H9 (cell line): ENCODE measurements at regions not wholly inside any gene's neighbourhood (a gene's known extent, or its start where the extent isn't known, plus 50 kb on each side); places are given as distances from the start of the nearest gene placed in this dataset.
"Not testable (repeated sequence)": the region's sequence is repeated elsewhere in the genome, so short reads cannot be mapped to it uniquely, and the experiment has no call there.

ENCODE experiments used
- DNase-seq: peaks from one replicate; pipeline ENCODE4 v3.0.0-alpha.2; 2017
- H2AFZ ChIP-seq: one replicate; pipeline ENCODE4 v1.6.1; 2013; ENCODE audit warnings: mild to moderate bottlenecking, low read length, control low read depth, moderate library complexity
- H2AK5ac ChIP-seq: 2 replicates; pipeline ENCODE4 v1.6.1; 2013; ENCODE audit warnings: low read length, control low read depth, mixed read lengths; ENCODE audit not compliant: insufficient read length
- H2BK120ac ChIP-seq: one replicate; pipeline ENCODE4 v1.6.1; 2013; ENCODE audit warnings: low read depth, mild to moderate bottlenecking, low read length, control low read depth, inconsistent platforms; ENCODE audit not compliant: poor library complexity, severe bottlenecking
- H2BK12ac ChIP-seq: 2 replicates; pipeline ENCODE4 v1.6.1; 2013; ENCODE audit warnings: low read length, control low read depth, mixed read lengths, low read depth; ENCODE audit not compliant: insufficient read length
- H2BK15ac ChIP-seq: 2 replicates; pipeline ENCODE4 v1.6.1; 2013; ENCODE audit warnings: low read depth, low read length, control low read depth
- H2BK20ac ChIP-seq: one replicate; pipeline ENCODE4 v1.6.1; 2013; ENCODE audit warnings: low read depth, mild to moderate bottlenecking, low read length, control low read depth, inconsistent platforms; ENCODE audit not compliant: poor library complexity, severe bottlenecking
- H2BK5ac ChIP-seq: 2 replicates; pipeline ENCODE4 v1.6.1; 2013; ENCODE audit warnings: low read length, control low read depth, mixed read lengths; ENCODE audit not compliant: insufficient read length
- H3K14ac ChIP-seq: 2 replicates; pipeline ENCODE4 v1.6.1; 2013; ENCODE audit warnings: low read length, control low read depth; ENCODE audit not compliant: insufficient read depth
- H3K18ac ChIP-seq: 2 replicates; pipeline ENCODE4 v1.6.1; 2013; ENCODE audit warnings: low read depth, mild to moderate bottlenecking, mixed read lengths, low read length, control low read depth; ENCODE audit not compliant: insufficient read length
- H3K23ac ChIP-seq: 2 replicates; pipeline ENCODE4 v1.6.1; 2013; ENCODE audit warnings: low read length, control low read depth, mixed read lengths, low read depth; ENCODE audit not compliant: insufficient read length
- H3K23me2 ChIP-seq: 2 replicates; pipeline ENCODE4 v1.6.1; 2013; ENCODE audit warnings: low read depth, mild to moderate bottlenecking, mixed read lengths, low read length, control low read depth; ENCODE audit not compliant: insufficient read length, poor library complexity, severe bottlenecking
- H3K27ac ChIP-seq: 2 replicates; pipeline ENCODE4 v1.5.1; 2013; ENCODE audit warnings: low read length, control low read depth, mixed read lengths, low read depth; ENCODE audit not compliant: insufficient read length
- H3K27me3 ChIP-seq: 2 replicates; pipeline ENCODE4 v1.6.1; 2013; ENCODE audit warnings: low read length, control low read depth, inconsistent platforms; ENCODE audit not compliant: insufficient read depth
- H3K4ac ChIP-seq: 2 replicates; pipeline ENCODE4 v1.6.1; 2013; ENCODE audit warnings: low read depth, mild to moderate bottlenecking, control low read depth, inconsistent platforms, low read length, moderate library complexity
- H3K4me1 ChIP-seq: 2 replicates; pipeline ENCODE4 v1.6.1; 2013; ENCODE audit warnings: low read length, control low read depth, inconsistent platforms; ENCODE audit not compliant: insufficient read depth
- H3K4me2 ChIP-seq: 2 replicates; pipeline ENCODE4 v1.6.1; 2013; ENCODE audit warnings: low read length, control low read depth, mixed read lengths; ENCODE audit not compliant: insufficient read length, insufficient read depth
- H3K56ac ChIP-seq: 2 replicates; pipeline ENCODE4 v1.6.1; 2013; ENCODE audit warnings: low read depth, mild to moderate bottlenecking, mixed read lengths, low read length, control low read depth; ENCODE audit not compliant: insufficient read length
- H3K79me1 ChIP-seq: 2 replicates; pipeline ENCODE4 v1.6.1; 2013; ENCODE audit warnings: low read depth, mild to moderate bottlenecking, moderate library complexity, low read length, control low read depth, inconsistent platforms; ENCODE audit not compliant: insufficient read depth, poor library complexity, severe bottlenecking
- H3K79me2 ChIP-seq: 2 replicates; pipeline ENCODE4 v1.6.1; 2013; ENCODE audit warnings: low read length, control low read depth, inconsistent platforms; ENCODE audit not compliant: insufficient read depth
- H3K9ac ChIP-seq: 2 replicates; pipeline ENCODE4 v1.6.1; 2013; ENCODE audit warnings: low read length, control low read depth, mixed read lengths; ENCODE audit not compliant: insufficient read length; ENCODE audit errors: extremely low read depth
- H3K9me3 ChIP-seq: one replicate; pipeline ENCODE4 v1.6.1; 2013; ENCODE audit warnings: low read depth, low read length, inconsistent platforms; ENCODE audit not compliant: control insufficient read depth
- H3T11ph ChIP-seq: one replicate; pipeline ENCODE4 v1.6.1; 2013; ENCODE audit warnings: mild to moderate bottlenecking, low read length, control low read depth, inconsistent platforms
- H4K20me1 ChIP-seq: one replicate; pipeline ENCODE4 v1.6.1; 2013; ENCODE audit not compliant: control insufficient read depth, insufficient read length, insufficient read depth
- H4K5ac ChIP-seq: 2 replicates; pipeline ENCODE4 v1.6.1; 2013; ENCODE audit warnings: low read depth, mild to moderate bottlenecking, mixed read lengths, low read length, control low read depth; ENCODE audit not compliant: insufficient read length
- H4K8ac ChIP-seq: replicated peaks from 2 replicates; pipeline ENCODE4 v1.6.1; 2013; ENCODE audit warnings: low read length, control low read depth, mixed read lengths, low read depth; ENCODE audit not compliant: insufficient read length
- H4K91ac ChIP-seq: 2 replicates; pipeline ENCODE4 v1.6.1; 2013; ENCODE audit warnings: low read depth, mild to moderate bottlenecking, moderate library complexity, mixed read lengths, low read length, control low read depth; ENCODE audit not compliant: insufficient read length
- H3K27ac Mint-ChIP-seq, 3 experiments: 2 replicates in 2 of 3; 3 replicates in 1 of 3; pipeline ENCODE4 v1.8.0; 2020 to 2021; ENCODE audit warnings: mixed read lengths in 3 of 3, mild to moderate bottlenecking in 1 of 3, moderate library complexity in 1 of 3
- H3K27me3 Mint-ChIP-seq: 2 replicates; pipeline ENCODE4 v1.8.0; 2021; ENCODE audit warnings: low read depth, mild to moderate bottlenecking, moderate library complexity, mixed read lengths
- H3K36me3 Mint-ChIP-seq, 3 experiments: 2 replicates in 2 of 3; 3 replicates in 1 of 3; pipeline ENCODE4 v1.8.0; 2020 to 2021; ENCODE audit warnings: low read depth in 3 of 3, mixed read lengths in 3 of 3; ENCODE audit not compliant: insufficient read depth in 1 of 3
- H3K4me1 Mint-ChIP-seq, 2 experiments: 2 replicates each; pipeline ENCODE4 v1.8.0; 2020; ENCODE audit warnings: mixed read lengths in 2 of 2
- H3K4me3 Mint-ChIP-seq, 2 experiments: 2 replicates in 1 of 2; 3 replicates in 1 of 2; pipeline ENCODE4 v1.8.0; 2020 to 2021; ENCODE audit warnings: mild to moderate bottlenecking in 2 of 2, mixed read lengths in 2 of 2, moderate library complexity in 1 of 2
- H3K9me3 Mint-ChIP-seq, 2 experiments: 2 replicates in 1 of 2; 3 replicates in 1 of 2; pipeline ENCODE4 v1.8.0; 2020; ENCODE audit warnings: mild to moderate bottlenecking in 2 of 2, mixed read lengths in 2 of 2, moderate library complexity in 1 of 2
- CTCF ChIP-seq: fragments of 200-600 bp; sonication (generic); conservative IDR thresholded peaks from 3 replicates; pipeline ENCODE4 v1.8.0; 2021; ENCODE audit warnings: antibody characterized with exemption, mild to moderate bottlenecking
- WGBS: extraction: QIAGEN DNeasy Blood & Tissue Kit; methylation state at CpG from one replicate; pipeline ENCODE4 v1.1.7; 2013; ENCODE audit warnings: missing lambda C conversion rate, low lambda C conversion rate, mixed read lengths; ENCODE audit not compliant: insufficient read length; ENCODE audit errors: extremely low coverage; 5-methylcytosine and 5-hydroxymethylcytosine counted together

GRCh38 chr7:65621580-65622201 lies 248.0 kb downstream of the ZNF92 start:
- not testable (repeated sequence) for H3T11ph ChIP-seq, H3K4me1 ChIP-seq, H3K36me3 Mint-ChIP-seq, H3K79me1 ChIP-seq, H3K23ac ChIP-seq, DNase-seq, H3K14ac ChIP-seq, H4K91ac ChIP-seq, H3K9me3 ChIP-seq, H2BK5ac ChIP-seq, H3K9me3 Mint-ChIP-seq, H3K4ac ChIP-seq, H3K27me3 ChIP-seq, H4K20me1 ChIP-seq, H3K18ac ChIP-seq, H2BK12ac ChIP-seq, H3K4me2 ChIP-seq, H2BK120ac ChIP-seq, H3K23me2 ChIP-seq, H2BK15ac ChIP-seq, H2AFZ ChIP-seq, H3K9ac ChIP-seq, H3K27ac ChIP-seq, H3K56ac ChIP-seq, H3K79me2 ChIP-seq, H3K27ac Mint-ChIP-seq, H4K8ac ChIP-seq, H2BK20ac ChIP-seq, H4K5ac ChIP-seq, H2AK5ac ChIP-seq, H3K4me3 Mint-ChIP-seq
- TF ChIP-seq CTCF, result peak; percentile 74
- H3K27me3 Mint-ChIP-seq, result peaks cover 11% of the 10 kb centered on the region
- H3K4me1 Mint-ChIP-seq, result peaks cover 12 to 18% of the 10 kb centered on the region in 2 experiments
- no CpG with 5 or more reads among the region's 6 CpGs for WGBS

- not testable (repeated sequence) for H3K9me3 ChIP-seq, H4K5ac ChIP-seq, H3K36me3 Mint-ChIP-seq, H3K4me1 ChIP-seq, H3K18ac ChIP-seq, H4K8ac ChIP-seq, H3K27ac ChIP-seq, H3K4me2 ChIP-seq, H2BK120ac ChIP-seq, H2BK15ac ChIP-seq, H4K91ac ChIP-seq, DNase-seq, H3K27me3 Mint-ChIP-seq, H2BK20ac ChIP-seq, H3K9me3 Mint-ChIP-seq, H2BK5ac ChIP-seq, H3K79me1 ChIP-seq, H3K23ac ChIP-seq, H4K20me1 ChIP-seq, H3K23me2 ChIP-seq, H3K79me2 ChIP-seq, H2BK12ac ChIP-seq, H2AFZ ChIP-seq, H3T11ph ChIP-seq, H2AK5ac ChIP-seq, H3K27ac Mint-ChIP-seq, H3K27me3 ChIP-seq, H3K4me3 Mint-ChIP-seq, H3K4ac ChIP-seq, H3K56ac ChIP-seq, H3K4me1 Mint-ChIP-seq, H3K9ac ChIP-seq, H3K14ac ChIP-seq
- WGBS, result no CpG with 5 or more reads among the region's 1 CpG
Measured at GRCh38 chr7:65631236-65631635, 241.6 kb upstream of the VKORC1L1 start.
